ENCODE measurements at regions not wholly inside any gene's neighbourhood (a gene's known extent, or its start where the extent isn't known, plus 50 kb on each side); places are given as distances from the start of the nearest gene placed in this dataset.
"Not testable (repeated sequence)": the region's sequence is repeated elsewhere in the genome, so short reads cannot be mapped to it uniquely, and the experiment has no call there.

GRCh38 chr12:11540156-11540555 lies 109.3 kb upstream of the ETV6 start:
- no peak for DNase-seq

- no peak for DNase-seq
Observed at GRCh38 chr12:11540615-11541310, 108.7 kb upstream of the ETV6 start.

- DNase-seq: no peak
Observed at GRCh38 chr12:11542599-11542998, 106.9 kb upstream of the ETV6 start.

GRCh38 chr12:11543457-11544158 lies 105.9 kb upstream of the ETV6 start:
- no peak for DNase-seq

- DNase-seq: peak in 2 of 4 experiments; percentile 13 to 18
Observed at GRCh38 chr12:11545484-11546330, 103.8 kb upstream of the ETV6 start.

DNA sequence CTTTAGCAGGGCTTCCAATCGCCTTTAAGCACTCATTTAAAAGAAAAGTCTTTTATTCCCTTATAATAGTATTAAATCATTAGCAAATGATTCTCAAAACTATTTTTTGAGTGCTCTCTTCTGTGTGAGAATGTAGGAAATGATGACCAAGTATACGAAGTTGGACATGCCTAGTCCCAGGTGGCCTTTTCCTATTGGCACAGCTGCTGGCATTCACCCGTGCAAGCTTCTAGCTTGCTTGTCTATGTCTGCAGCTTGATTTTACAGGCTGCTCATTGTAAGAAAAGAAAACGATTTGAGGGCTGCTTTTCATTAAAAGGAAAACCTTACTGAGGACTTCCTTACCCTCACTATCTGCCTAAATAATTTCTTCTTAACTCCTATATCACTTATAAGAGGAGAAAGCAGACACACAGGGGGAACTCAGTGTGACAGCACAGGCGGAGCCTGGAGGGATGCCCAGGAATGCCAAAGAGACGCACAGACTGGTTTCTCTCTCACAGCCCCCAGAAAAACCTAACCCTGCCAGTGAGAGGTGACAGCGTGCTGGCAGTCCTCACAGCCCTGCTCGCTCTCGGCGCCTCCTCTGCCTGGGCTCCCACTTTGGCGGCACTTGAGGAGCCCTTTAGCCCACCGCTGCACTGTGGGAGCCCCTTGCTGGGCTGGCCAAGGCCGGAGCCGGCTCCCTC lies 102.7 kb upstream of the ETV6 start:
- DNase-seq: not testable (repeated sequence)

GRCh38 chr12:11547271-11547646 lies 102.2 kb upstream of the ETV6 start:
- DNase-seq: not testable (repeated sequence)

DNA sequence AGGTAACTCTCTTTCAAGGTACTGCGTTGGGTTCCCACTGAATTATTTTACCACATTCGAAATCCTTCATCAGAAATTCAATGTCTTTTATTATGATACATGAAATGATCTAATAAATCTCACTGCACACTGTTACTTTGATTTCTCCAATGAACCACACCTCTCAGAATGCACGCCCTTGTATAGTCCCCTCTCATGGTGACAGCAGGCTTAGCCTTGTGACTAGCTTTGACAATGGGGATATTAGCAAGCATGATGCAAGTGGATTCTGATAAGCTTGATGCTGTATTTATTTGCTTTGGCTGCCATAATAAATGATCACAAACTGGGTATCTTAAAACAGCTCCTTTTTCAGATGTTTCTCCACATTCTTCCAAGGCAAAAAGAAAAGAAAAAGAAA lies 100.4 kb upstream of the ETV6 start:
- no peak for DNase-seq

DNA sequence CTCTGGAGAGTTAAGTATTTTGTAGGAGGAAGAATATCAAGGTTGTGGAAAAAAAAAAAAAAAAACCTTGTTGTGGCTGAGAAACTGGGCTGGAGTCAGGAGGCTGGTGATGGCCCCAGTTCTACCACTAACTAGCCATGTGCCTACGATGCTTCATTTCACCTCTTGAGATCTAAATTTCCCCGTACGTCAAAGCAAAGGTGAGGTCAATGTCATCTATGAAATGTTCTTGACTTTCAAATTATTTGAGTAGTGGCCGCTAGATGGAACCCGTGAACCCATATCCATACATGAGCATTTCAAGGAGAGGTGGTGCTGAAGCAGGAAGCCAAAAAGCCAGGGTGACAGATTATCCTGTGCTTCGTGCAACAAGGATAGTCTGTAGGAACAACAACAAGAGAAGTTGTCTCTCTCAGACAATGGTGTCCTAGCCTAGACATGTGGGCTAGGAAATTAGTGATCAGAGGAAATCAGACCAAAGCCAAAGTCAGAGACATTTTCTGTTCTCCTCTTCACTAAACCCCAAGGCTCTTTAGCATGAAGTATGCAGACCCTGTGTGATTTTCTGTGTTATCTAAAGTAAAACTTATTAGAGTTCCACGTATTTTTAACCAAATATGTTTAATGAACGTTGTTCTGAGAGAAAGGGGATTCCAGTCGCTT lies 95.5 kb upstream of the ETV6 start:
- peak in 1 of 4 experiments; percentile 9 for DNase-seq

GRCh38 chr12:11555195-11555594 lies 94.3 kb upstream of the ETV6 start:
- no peak for DNase-seq

- DNase-seq: peak in 1 of 4 experiments; percentile 4
Observed at GRCh38 chr12:11555743-11556625, 93.5 kb upstream of the ETV6 start.

- DNase-seq: no peak
Observed at GRCh38 chr12:11556682-11557081, 92.8 kb upstream of the ETV6 start.

DNA sequence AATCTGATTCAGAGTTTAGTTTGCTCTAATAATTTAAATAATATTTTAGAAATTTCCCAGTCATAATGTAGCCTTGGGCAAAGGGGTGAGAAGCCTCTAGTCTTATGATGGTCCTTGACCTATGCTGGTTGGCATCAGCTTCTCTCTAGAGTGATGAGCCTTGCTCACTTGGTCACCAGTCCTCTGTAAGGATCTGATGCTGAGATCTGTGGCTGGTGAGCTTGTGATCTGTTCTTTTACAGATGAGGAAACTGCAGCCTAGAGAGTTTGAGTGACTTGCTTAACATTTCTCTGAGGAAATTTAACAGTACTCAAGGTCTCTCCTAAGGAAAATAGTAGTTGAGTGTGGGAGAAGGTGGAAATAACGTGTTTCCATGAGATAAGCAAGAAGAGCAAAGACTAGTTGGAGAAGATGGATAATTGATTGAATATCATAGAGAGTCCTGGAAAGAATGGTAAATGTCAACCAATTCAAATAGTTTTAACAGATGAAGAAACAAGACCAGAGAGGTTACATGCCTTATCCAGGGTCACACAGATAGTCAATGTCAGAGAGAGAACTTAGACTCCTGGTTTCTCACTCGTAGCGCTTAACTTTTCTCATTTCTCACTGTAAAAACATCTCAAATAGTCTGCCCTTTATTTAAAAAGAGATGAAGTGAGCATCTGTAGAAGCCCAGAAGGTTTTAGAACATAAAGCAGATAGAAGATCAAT lies 89.7 kb upstream of the ETV6 start:
- DNase-seq: no peak

- no peak for DNase-seq
Observed at GRCh38 chr12:11561411-11561810, 88.1 kb upstream of the ETV6 start.

- no peak for DNase-seq
Observed at GRCh38 chr12:11563785-11564739, 85.4 kb upstream of the ETV6 start.

GRCh38 chr12:11564984-11565651 lies 84.4 kb upstream of the ETV6 start:
- DNase-seq: no peak

- DNase-seq: no peak
Observed at GRCh38 chr12:11565752-11566151, 83.7 kb upstream of the ETV6 start.

DNA sequence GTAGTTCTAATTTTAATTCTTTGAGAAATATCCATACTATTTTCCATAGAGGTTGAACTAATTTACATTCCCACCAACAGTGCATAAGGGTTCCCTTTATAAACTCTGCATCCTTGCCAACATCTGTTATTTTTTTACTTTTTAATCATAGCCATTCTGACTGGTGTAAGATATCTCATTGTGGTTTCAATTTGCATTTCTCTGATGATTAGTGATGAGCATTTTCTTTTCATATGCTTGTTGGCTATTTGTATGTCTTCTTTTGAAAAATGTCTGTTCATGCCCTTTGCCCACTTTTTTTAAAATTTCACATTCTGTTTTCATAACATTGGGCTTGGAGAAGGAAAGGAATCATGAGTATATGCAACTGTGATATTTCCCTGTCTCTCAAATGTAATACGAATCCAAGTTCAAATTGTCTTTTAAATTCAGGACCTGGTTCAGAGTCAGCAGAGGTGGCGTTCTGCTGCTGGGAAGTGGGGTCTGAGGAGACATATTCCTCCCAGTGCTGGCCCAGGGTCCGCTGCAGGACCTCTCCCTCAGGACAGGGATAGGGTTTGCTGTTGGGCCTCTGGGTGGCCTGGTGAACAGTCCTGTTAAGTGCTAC lies 81.2 kb upstream of the ETV6 start:
- DNase-seq: no peak
